ENCODE measurements at regions not wholly inside any gene's neighbourhood (a gene's known extent, or its start where the extent isn't known, plus 50 kb on each side); places are given as distances from the start of the nearest gene placed in this dataset.

GRCh38 chr2:157067562-157067961 is 189.9 kb upstream of the GALNT5 start (continued):
- TF ChIP-seq CREB1 (IDR thresholded peaks at IDR 0.05; ENCODE audit: low read depth) (no peak), ESRRA (IDR thresholded peaks at IDR 0.05; ENCODE audit: low read length) (no peak), GABPA (IDR thresholded peaks at IDR 0.05; ENCODE audit: low read depth) (no peak), EP300 (IDR thresholded peaks at IDR 0.05; ENCODE audit: borderline replicate concordance in 1 of 2, control insufficient read depth in 1 of 2, low read depth in 2 of 2, low read length in 2 of 2) (no peak), E4F1 (IDR thresholded peaks at IDR 0.05; ENCODE audit: borderline replicate concordance, partially characterized antibody) (no peak), ZBTB11 (CRISPR knock-in tag; IDR thresholded peaks at IDR 0.05) (no peak), TCF7 (IDR thresholded peaks at IDR 0.05; ENCODE audit: borderline replicate concordance) (no peak), TAF1 (IDR thresholded peaks at IDR 0.05; ENCODE audit: borderline replicate concordance, low read depth, low read length) (no peak)
